ENCODE measurements at regions not wholly inside any gene's neighbourhood (a gene's known extent, or its start where the extent isn't known, plus 50 kb on each side); places are given as distances from the start of the nearest gene placed in this dataset.
"Not testable (repeated sequence)": the region's sequence is repeated elsewhere in the genome, so short reads cannot be mapped to it uniquely, and the experiment has no call there.

DNA sequence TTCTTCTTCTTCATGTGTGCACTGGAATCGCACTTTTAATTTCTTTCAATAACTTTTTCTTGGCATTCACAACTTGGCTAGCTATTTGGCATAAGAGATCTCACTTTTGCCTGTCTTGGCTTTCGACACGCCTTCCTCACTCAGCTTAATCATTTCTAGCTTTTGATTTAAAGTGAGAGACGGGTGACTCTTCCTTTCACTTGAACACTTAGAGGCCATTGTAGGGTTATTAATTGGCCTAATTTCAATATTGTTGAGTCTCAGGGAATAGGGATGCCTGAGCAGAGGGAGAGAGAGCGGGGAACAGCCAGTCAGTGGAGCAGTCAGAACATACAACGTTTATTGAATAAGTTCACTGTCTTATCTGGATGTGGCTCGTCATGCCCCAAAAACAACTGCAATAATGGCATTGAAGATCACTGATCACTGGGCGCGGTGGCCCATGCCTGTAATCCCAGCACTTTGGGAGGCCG lies 200.3 kb downstream of the SEC14L1 start:
- H3K27me3 ChIP-seq (ENCODE audit: insufficient read depth, poor library complexity, severe bottlenecking) = no peaks in the 10 kb centered on the region
- H3K9me3 ChIP-seq (ENCODE audit: severe bottlenecking) = peaks cover 6% of the 10 kb centered on the region
- H3K4me1 ChIP-seq (ENCODE audit: insufficient read depth, poor library complexity, severe bottlenecking) = peaks cover 2% of the 10 kb centered on the region
- no peak overlapping the region for H3K4me3 ChIP-seq (ENCODE audit: severe bottlenecking)
- H3K27ac ChIP-seq (ENCODE audit: poor library complexity, severe bottlenecking) = no peak overlapping the region
- DNase-seq (ENCODE audit: low spot score) (no peak), ATAC-seq (ENCODE audit: low read depth) (no peak)
- TF ChIP-seq CTCF (IDR thresholded peaks at IDR 0.05; ENCODE audit: poor library complexity, severe bottlenecking) = no peak
- H3K36me3 ChIP-seq (ENCODE audit: low read depth) = peaks cover 46% of the 10 kb centered on the region

- H3K4me3 ChIP-seq (ENCODE audit: severe bottlenecking); H3K4me1 ChIP-seq (ENCODE audit: insufficient read depth, poor library complexity, severe bottlenecking); H3K9me3 ChIP-seq (ENCODE audit: severe bottlenecking); H3K27me3 ChIP-seq (ENCODE audit: insufficient read depth, poor library complexity, severe bottlenecking); DNase-seq (ENCODE audit: low spot score); ATAC-seq (ENCODE audit: low read depth); H3K27ac ChIP-seq (ENCODE audit: poor library complexity, severe bottlenecking): not testable (repeated sequence)
- peaks cover 46% of the 10 kb centered on the region for H3K36me3 ChIP-seq (ENCODE audit: low read depth)
Observed at GRCh38 chr17:77342656-77342990, 201.9 kb downstream of the SEC14L1 start.

- Histone ChIP-seq H3K4me3 (ENCODE audit: severe bottlenecking) (no peak overlapping the region), H3K9me3 (ENCODE audit: severe bottlenecking) (no peaks in the 10 kb centered on the region), H3K27ac (ENCODE audit: poor library complexity, severe bottlenecking) (no peak overlapping the region), H3K4me1 (ENCODE audit: insufficient read depth, poor library complexity, severe bottlenecking) (peaks cover 2% of the 10 kb centered on the region), H3K27me3 (ENCODE audit: insufficient read depth, poor library complexity, severe bottlenecking) (no peaks in the 10 kb centered on the region), H3K36me3 (ENCODE audit: low read depth) (peaks cover 44% of the 10 kb centered on the region)
- DNase-seq (ENCODE audit: low spot score) = no peak
- ATAC-seq (ENCODE audit: low read depth) = no peak
- no peak for TF ChIP-seq CTCF (IDR thresholded peaks at IDR 0.05; ENCODE audit: poor library complexity, severe bottlenecking)
Observed at GRCh38 chr17:77343031-77343800, 202.4 kb downstream of the SEC14L1 start.

DNA sequence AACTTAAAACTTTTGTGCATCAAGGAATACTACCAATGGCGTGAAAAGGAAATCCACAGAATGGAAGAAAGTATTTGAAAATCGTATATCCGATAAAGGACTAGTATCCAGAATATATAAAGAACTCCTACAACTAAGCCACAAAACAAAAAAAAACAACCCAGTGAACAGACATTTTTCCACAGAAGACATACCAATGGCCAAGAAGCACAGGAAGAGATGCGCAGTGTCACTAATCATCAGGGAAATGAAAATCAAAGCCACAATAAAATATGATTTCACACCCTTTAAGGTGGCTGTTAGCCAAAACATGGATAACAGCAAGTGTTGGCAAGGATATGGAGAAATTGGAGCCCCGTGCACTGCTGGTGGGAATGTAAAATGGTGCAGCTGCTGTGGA lies 203.3 kb downstream of the SEC14L1 start:
- Histone ChIP-seq H3K4me1 (ENCODE audit: insufficient read depth, poor library complexity, severe bottlenecking) (peaks cover 2% of the 10 kb centered on the region), H3K27ac (ENCODE audit: poor library complexity, severe bottlenecking) (no peak overlapping the region), H3K4me3 (ENCODE audit: severe bottlenecking) (no peak overlapping the region), H3K27me3 (ENCODE audit: insufficient read depth, poor library complexity, severe bottlenecking) (no peaks in the 10 kb centered on the region), H3K36me3 (ENCODE audit: low read depth) (peaks cover 40% of the 10 kb centered on the region), H3K9me3 (ENCODE audit: severe bottlenecking) (no peaks in the 10 kb centered on the region)
- DNase-seq (ENCODE audit: low spot score) (no peak), ATAC-seq (ENCODE audit: low read depth) (no peak)
- no peak for TF ChIP-seq CTCF (IDR thresholded peaks at IDR 0.05; ENCODE audit: poor library complexity, severe bottlenecking)

- peak; percentile 26; the same call in 1 of the 3 replicates for ATAC-seq (ENCODE audit: low read depth)
- H3K4me3 ChIP-seq (ENCODE audit: severe bottlenecking) = no peak overlapping the region
- peaks cover 42% of the 10 kb centered on the region for H3K36me3 ChIP-seq (ENCODE audit: low read depth)
- no peak for DNase-seq (ENCODE audit: low spot score)
- no peak for TF ChIP-seq CTCF (IDR thresholded peaks at IDR 0.05; ENCODE audit: poor library complexity, severe bottlenecking)
- no peaks in the 10 kb centered on the region for H3K27me3 ChIP-seq (ENCODE audit: insufficient read depth, poor library complexity, severe bottlenecking)
- H3K4me1 ChIP-seq (ENCODE audit: insufficient read depth, poor library complexity, severe bottlenecking) = peaks cover 2% of the 10 kb centered on the region
- H3K9me3 ChIP-seq (ENCODE audit: severe bottlenecking) = no peaks in the 10 kb centered on the region
- H3K27ac ChIP-seq (ENCODE audit: poor library complexity, severe bottlenecking) = no peak overlapping the region
Observed at GRCh38 chr17:77345260-77345910, 204.6 kb downstream of the SEC14L1 start.

Measured in RWPE2 (cell line).